Cardiac fibroblast (primary cell): ENCODE measurements at regions not wholly inside any gene's neighbourhood (a gene's known extent, or its start where the extent isn't known, plus 50 kb on each side); places are given as distances from the start of the nearest gene placed in this dataset.

Experiments used
- DNase-seq, 2 donors: peaks; one replicate each; pipeline versions ENCODE4 v3.0.0 to v3.0.0-alpha.2; 2010; ENCODE audit warnings: low read depth in 2 of 2
- H3K4me3 ChIP-seq, 2 donors: replicated peaks in 1 of 2; 1 replicate in 1 of 2; 2 replicates in 1 of 2; pipeline ENCODE4 v1.5.1; 2011; ENCODE audit warnings: low read depth in 2 of 2, low read length in 2 of 2, mild to moderate bottlenecking in 2 of 2, moderate library complexity in 1 of 2
- CTCF ChIP-seq: IDR thresholded peaks from one replicate; pipeline ENCODE4 v1.5.1; 2011; ENCODE audit warnings: low read depth, mild to moderate bottlenecking, low read length, inconsistent platforms

DNA sequence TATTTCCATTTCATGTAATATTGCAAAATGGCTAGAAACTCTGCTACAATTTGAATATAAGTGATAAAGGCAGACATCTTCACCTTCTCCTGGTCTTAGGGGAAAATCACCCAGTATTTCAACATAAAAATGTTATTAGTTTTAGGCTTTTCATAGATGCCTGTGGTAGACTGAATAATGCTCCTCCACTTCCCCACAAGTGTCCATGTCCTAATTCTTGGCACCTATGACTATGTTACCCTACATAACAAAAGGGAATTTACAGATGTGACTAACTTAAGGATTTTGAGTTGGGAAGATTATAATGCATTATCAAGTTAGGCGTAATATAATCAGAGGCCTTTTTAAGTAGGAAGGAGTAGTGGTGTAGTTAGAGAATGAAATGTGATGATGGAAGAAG lies 196.4 kb downstream of the TMTC3 start:
- DNase-seq: no peak
- H3K4me3 ChIP-seq: no peak overlapping the region
- TF ChIP-seq CTCF: no peak

- TF ChIP-seq CTCF: no peak
- no peak overlapping the region for H3K4me3 ChIP-seq
- DNase-seq: peak; percentile 37 to 82
Observed at GRCh38 chr12:88339254-88339949, 197.3 kb downstream of the TMTC3 start.

- H3K4me3 ChIP-seq: no peak overlapping the region
- no peak for TF ChIP-seq CTCF
- DNase-seq: peak in 1 of 2 donors; percentile 66
Observed at GRCh38 chr12:88339966-88340365, 197.9 kb downstream of the TMTC3 start.

- no peak for DNase-seq
- no peak overlapping the region for H3K4me3 ChIP-seq
- TF ChIP-seq CTCF: no peak
Observed at GRCh38 chr12:88342251-88342806, 200.2 kb downstream of the TMTC3 start.

- no peak for TF ChIP-seq CTCF
- H3K4me3 ChIP-seq: no peak overlapping the region
- peak in 1 of 2 donors; percentile 36 for DNase-seq
Observed at GRCh38 chr12:88351146-88351545, 209.0 kb downstream of the TMTC3 start.

DNA sequence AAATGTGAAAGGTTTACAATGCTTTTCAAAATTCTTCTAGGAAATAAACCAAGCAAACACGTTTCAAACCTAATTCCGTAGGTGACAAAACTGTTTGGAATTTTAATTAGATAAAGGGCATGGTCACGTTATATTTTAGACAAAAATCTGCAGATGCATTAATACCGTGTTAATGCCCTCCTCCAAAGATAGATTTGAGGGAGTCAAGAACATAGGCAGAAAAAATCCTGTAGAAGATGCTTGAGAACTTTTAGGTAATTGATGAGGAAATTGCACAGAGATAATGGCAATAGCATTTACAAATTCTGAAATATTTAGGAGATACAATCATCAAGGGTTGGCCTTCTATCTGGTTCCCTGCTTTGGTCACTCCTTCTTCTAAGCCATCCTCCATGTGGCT lies 212.6 kb downstream of the TMTC3 start:
- DNase-seq: no peak
- no peak overlapping the region for H3K4me3 ChIP-seq
- no peak for TF ChIP-seq CTCF
